K562 (cell line): ENCODE measurements at regions not wholly inside any gene's neighbourhood (a gene's known extent, or its start where the extent isn't known, plus 50 kb on each side); places are given as distances from the start of the nearest gene placed in this dataset.
A peak's percentile ranks its signal among the peaks of the same experiment; 100 is the strongest.

Experiments used
- ATAC-seq: fragments of 200-7000 bp; cut with Tn5 transposase; 3 replicates; pipeline ENCODE4 v1.9.1; 2020; ENCODE audit warnings: moderate library complexity
- BruUV-seq: library from RNA; stranded (reverse); fragments of 400-500 nt; replicated peaks from 2 replicates; lab custom pipeline; 2021; lab: Mats Ljungman, UMichigan
- CTCF ChIA-PET: fragments of 300-600 bp; formaldehyde crosslinking; extraction: SDS; loops from one replicate; lab custom pipeline; 2021; ENCODE audit warnings: low intra/inter-chr PET ratio; lab: Yijun Ruan, JAX
- POLR2A ChIA-PET: fragments of 300-600, 350-650 bp; sonication (Branson Sonifier 250); formaldehyde crosslinking; extraction: SDS; loops from one replicate; lab custom pipeline; 2021; ENCODE audit warnings: antibody characterized with exemption, inconsistent platforms; lab: Yijun Ruan, JAX
- DNase-seq, 4 experiments: peaks; one replicate each; pipeline versions ENCODE4 v3.0.0 to v3.0.0-alpha.2; 2011 to 2018; ENCODE audit warnings: low spot score in 3 of 4, mixed read lengths in 3 of 4; ENCODE audit errors: extremely low read depth in 1 of 4
- FAIRE-seq: peaks from 2 replicates; lab custom pipeline; 2011; peaks lifted over from hg19 to GRCh38; lab: Jason Lieb, UNC
- H2AFZ ChIP-seq: 2 replicates; pipeline ENCODE4 v1.6.0; 2011; ENCODE audit warnings: low read depth, low read length, control low read depth, inconsistent platforms
- H3K27ac ChIP-seq: fragments of 200-600 bp; 3 replicates; pipeline ENCODE4 v1.8.0; 2011; ENCODE audit warnings: low read depth, mild to moderate bottlenecking, control low read depth, inconsistent platforms, low read length, moderate library complexity, mixed read lengths; ENCODE audit errors: extremely low read depth
- H3K27me3 ChIP-seq, 2 experiments: fragments of 300-600 bp in 1 of 2; 2 replicates in 1 of 2; 3 replicates in 1 of 2; pipeline versions ENCODE4 v1.6.0 to v1.8.0; 2011; ENCODE audit warnings: inconsistent platforms in 2 of 2, low read length in 2 of 2, mild to moderate bottlenecking in 1 of 2, mixed read lengths in 1 of 2, moderate library complexity in 1 of 2; ENCODE audit not compliant: control insufficient read depth in 2 of 2, insufficient read depth in 2 of 2
- H3K36me3 ChIP-seq: fragments of 300-600 bp; 3 replicates; pipeline ENCODE4 v1.8.0; 2011; ENCODE audit warnings: mild to moderate bottlenecking, low read length, inconsistent platforms; ENCODE audit not compliant: control insufficient read depth, insufficient read depth
- H3K4me1 ChIP-seq, 2 experiments: fragments of 200-600 bp in 1 of 2; replicated peaks in 1 of 2; 2 replicates in 1 of 2; 3 replicates in 1 of 2; pipeline versions ENCODE4 v1.5.1 to v1.8.0; 2011; ENCODE audit warnings: inconsistent platforms in 2 of 2, low read length in 2 of 2, mild to moderate bottlenecking in 1 of 2, mixed read lengths in 1 of 2, moderate library complexity in 1 of 2; ENCODE audit not compliant: control insufficient read depth in 2 of 2, insufficient read depth in 2 of 2
- H3K4me2 ChIP-seq: 2 replicates; pipeline ENCODE4 v1.6.1; 2011; ENCODE audit warnings: low read length, control low read depth, inconsistent platforms, mixed read lengths; ENCODE audit not compliant: insufficient read depth
- H3K4me3 ChIP-seq: fragments of 200-600 bp; sonication (generic), shearing (Covaris generic); 2 replicates; pipeline ENCODE4 v1.5.1; 2016; ENCODE audit warnings: control low read depth, inconsistent platforms
- H3K79me2 ChIP-seq: fragments of 200-600 bp; 3 replicates; pipeline ENCODE4 v1.8.0; 2011; ENCODE audit warnings: low read length, inconsistent platforms; ENCODE audit not compliant: control insufficient read depth, insufficient read depth
- H3K9ac ChIP-seq, 2 experiments: 2 replicates each; pipeline versions ENCODE4 v1.6.0 to v1.6.1; 2011; ENCODE audit warnings: low read depth in 2 of 2, low read length in 2 of 2, control low read depth in 1 of 2, inconsistent platforms in 1 of 2, mild to moderate bottlenecking in 1 of 2, mixed read lengths in 1 of 2; ENCODE audit not compliant: insufficient read depth in 1 of 2
- H3K9me1 ChIP-seq: one replicate; pipeline ENCODE4 v1.6.0; 2011; ENCODE audit warnings: inconsistent platforms, mild to moderate bottlenecking, low read length, moderate library complexity; ENCODE audit not compliant: control insufficient read depth, insufficient read depth
- H3K9me3 ChIP-seq: replicated peaks from 2 replicates; pipeline ENCODE4 v1.5.1; 2011; ENCODE audit warnings: low read depth, low read length, inconsistent platforms; ENCODE audit not compliant: control insufficient read depth, insufficient read depth
- H4K20me1 ChIP-seq: replicated peaks from 2 replicates; pipeline ENCODE4 v1.6.1; 2011; ENCODE audit warnings: low read length, inconsistent platforms, mixed read lengths; ENCODE audit not compliant: control insufficient read depth, insufficient read depth
- BACH1 ChIP-seq: fragments of 200-800 bp; sonication (Bioruptor generic); IDR thresholded peaks from 2 replicates; pipeline ENCODE4 v1.6.1; 2016; ENCODE audit warnings: missing genetic modification characterization, missing compliant biosample characterization
- BDP1 ChIP-seq: IDR thresholded peaks from 3 replicates; pipeline ENCODE4 v1.6.1; 2011; ENCODE audit not compliant: insufficient read length, insufficient read depth
- E2F3 ChIP-seq: fragments of 250-450 bp; sonication (Bioruptor Pico); IDR thresholded peaks from 2 replicates; pipeline ENCODE4 v1.4.0; 2020; ENCODE audit warnings: mild to moderate bottlenecking
- ELK3 ChIP-seq: fragments of 450-650 bp; formaldehyde crosslinking; IDR thresholded peaks from 2 replicates; pipeline ENCODE4 v1.4.0; 2020; ENCODE audit warnings: mild to moderate bottlenecking
- ESRRA ChIP-seq: fragments of 450-650 bp; IDR thresholded peaks from 2 replicates; pipeline ENCODE4 v1.6.1; 2014; ENCODE audit warnings: low read depth, mild to moderate bottlenecking, moderate library complexity, borderline replicate concordance
- NEUROD1 ChIP-seq: fragments of 150-350 bp; IDR thresholded peaks from 2 replicates; pipeline ENCODE4 v1.6.1; 2014; ENCODE audit warnings: borderline replicate concordance, low read length, low read depth; ENCODE audit not compliant: partially characterized antibody
- NRF1 ChIP-seq, 2 experiments: fragments of 450-650 bp; IDR thresholded peaks in 1 of 2; conservative IDR thresholded peaks in 1 of 2; 2 replicates each; pipeline ENCODE4 v1.6.1; 2014; ENCODE audit warnings: mild to moderate bottlenecking in 2 of 2
- PRPF4 ChIP-seq: fragments of 200-400 bp; formaldehyde crosslinking; IDR thresholded peaks from one replicate; pipeline ENCODE4 v1.6.1; 2017; ENCODE audit warnings: low read length, low read depth, mild to moderate bottlenecking; ENCODE audit not compliant: insufficient read depth, poor library complexity, severe bottlenecking
- RBM22 ChIP-seq: fragments of 200-400 bp; formaldehyde crosslinking; IDR thresholded peaks from 2 replicates; pipeline ENCODE4 v1.6.1; 2018; ENCODE audit warnings: low read length, low read depth; ENCODE audit not compliant: poor library complexity, severe bottlenecking
- SMC3 ChIP-seq: conservative IDR thresholded peaks from 2 replicates; pipeline ENCODE4 v1.6.1; 2011; ENCODE audit warnings: low read depth, low read length, improper control_type of control experiment; ENCODE audit not compliant: insufficient read depth
- TFE3 ChIP-seq: fragments of 450-650 bp; formaldehyde crosslinking; IDR thresholded peaks from 2 replicates; pipeline ENCODE4 v1.4.0; 2020; ENCODE audit warnings: mild to moderate bottlenecking, mixed read lengths
- USF2 ChIP-seq: sonication (generic); formaldehyde crosslinking; IDR thresholded peaks from 2 replicates; pipeline ENCODE4 v1.5.0; 2020; ENCODE audit warnings: missing genetic modification reagents
- ZBTB1 ChIP-seq: sonication (generic); formaldehyde crosslinking; IDR thresholded peaks from 2 replicates; pipeline ENCODE4 v1.8.1; 2023; ENCODE audit warnings: missing genetic modification reagents, low read depth, mild to moderate bottlenecking, borderline replicate concordance
- ZBTB49 ChIP-seq: sonication (generic); formaldehyde crosslinking; IDR thresholded peaks from 2 replicates; pipeline ENCODE4 v1.8.0; 2022; ENCODE audit warnings: missing genetic modification reagents, mild to moderate bottlenecking, borderline replicate concordance
- ZNF184 ChIP-seq: sonication (generic); formaldehyde crosslinking; IDR thresholded peaks from 2 replicates; pipeline ENCODE4 v1.5.0; 2020; ENCODE audit warnings: missing genetic modification reagents
- ZNF253 ChIP-seq: fragments of 250-450 bp; sonication (Bioruptor Pico); conservative IDR thresholded peaks from 2 replicates; pipeline ENCODE4 v1.6.1; 2021; ENCODE audit warnings: mild to moderate bottlenecking
- ZNF282 ChIP-seq: sonication (generic); formaldehyde crosslinking; IDR thresholded peaks from 2 replicates; pipeline ENCODE4 v1.8.1; 2023; ENCODE audit warnings: missing genetic modification reagents
- WGBS: fragments of 100-300 bp; shearing (Covaris generic); methylation state at CpG from one replicate; pipeline ENCODE4 v1.1.6; 2016; ENCODE audit warnings: low coverage, mixed read lengths; ENCODE audit not compliant: insufficient coverage; ENCODE audit errors: missing lambda C conversion rate; 5-methylcytosine and 5-hydroxymethylcytosine counted together
- in situ Hi-C: fragments of 300-500 bp; cut with MboI; formaldehyde crosslinking; loops from 4 replicates; pipeline ENCODE4 v1.15.0; 2018; ENCODE audit warnings: inconsistent platforms, mixed read lengths
- intact Hi-C: fragments of 100-400 bp; cut with micrococcal nuclease; formaldehyde crosslinking; loops from 2 replicates; pipeline ENCODE4 v1.14.2; 2022

GRCh38 chr7:98697083-98697482, 80.0 kb downstream of the NPTX2 start:
- H3K27me3 ChIP-seq = peaks cover 2 to 21% of the 10 kb centered on the region in 2 experiments; a peak in 2 of 5 replicates
- ATAC-seq = no peak
- no peak overlapping the region for H3K4me3 ChIP-seq
- H3K36me3 ChIP-seq = no peaks in the 10 kb centered on the region
- WGBS = 7% methylated on average over 3 of the region's 3 CpGs
- no peak for FAIRE-seq
- DNase-seq = peak in 2 of 4 experiments; percentile 63
- ChIA-PET CTCF (no interaction called here), POLR2A (interaction anchor here (0.6 to 0.9 kb wide), 2 partner anchors 15 to 27 kb away, joined by 3 read pairs; no protein-coding TSS in a partner anchor)
- H4K20me1 ChIP-seq = no peaks in the 10 kb centered on the region
- H3K9me3 ChIP-seq = no peaks in the 10 kb centered on the region
- H3K79me2 ChIP-seq = no peaks in the 10 kb centered on the region
- intact Hi-C loops (no loop called here), in situ Hi-C loops (no loop called here)
- H3K9ac ChIP-seq = no peak overlapping the region
- H3K4me1 ChIP-seq = no peaks in the 10 kb centered on the region
- no peak overlapping the region for H3K27ac ChIP-seq
- no peak overlapping the region for H2AFZ ChIP-seq
- no peak overlapping the region for H3K4me2 ChIP-seq
- BruUV-seq = no TSS peak
- no peaks in the 10 kb centered on the region for H3K9me1 ChIP-seq
- no peak for TF ChIP-seq ELK3 (CRISPR knock-in tag)
- no peak for TF ChIP-seq BACH1 (tag)
- TF ChIP-seq ESRRA = no peak
- TF ChIP-seq RBM22 = no peak
- TF ChIP-seq TFE3 (CRISPR knock-in tag) = peak; percentile 79
- no peak for TF ChIP-seq ZBTB1
- TF ChIP-seq ZNF184 (CRISPR knock-in tag) = no peak
- no peak for TF ChIP-seq PRPF4
- TF ChIP-seq NEUROD1 = no peak
- TF ChIP-seq BDP1 = no peak
- no peak for TF ChIP-seq ZNF253 (CRISPR knock-in tag)
- no peak for TF ChIP-seq SMC3
- no peak for TF ChIP-seq ZBTB49 (CRISPR knock-in tag)
- TF ChIP-seq NRF1 (conservative IDR thresholded peaks at IDR 0.05 in 1 of 2, IDR thresholded peaks at IDR 0.05 in 1 of 2) = no peak
- TF ChIP-seq ZNF282 (CRISPR knock-in tag) = no peak
- peak; percentile 25; the same call in 1 of the 2 replicates for TF ChIP-seq USF2
- no peak for TF ChIP-seq E2F3
